ENCODE measurements at regions not wholly inside any gene's neighbourhood (a gene's known extent, or its start where the extent isn't known, plus 50 kb on each side); places are given as distances from the start of the nearest gene placed in this dataset.

DNA sequence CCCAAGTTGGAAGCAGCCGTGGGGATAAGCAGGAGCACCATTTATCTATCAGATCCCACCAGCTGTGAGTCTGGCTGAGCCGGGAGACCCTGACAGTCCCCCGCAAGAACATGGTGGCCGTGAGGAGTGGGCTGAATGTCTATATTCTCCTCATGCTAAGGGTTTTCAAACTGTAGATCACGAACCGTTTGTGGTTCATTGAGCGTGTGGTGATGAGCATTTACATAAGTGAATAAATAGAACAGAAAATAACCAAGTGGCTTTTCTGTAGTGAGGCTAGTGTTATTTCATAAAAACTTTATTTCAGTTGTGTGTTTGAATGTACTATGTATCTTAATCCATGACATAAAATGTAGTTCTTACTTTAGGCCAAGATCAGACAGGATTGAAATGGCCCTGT, 190.2 kb upstream of the APCDD1 start:
- TF ChIP-seq CTCF (conservative IDR thresholded peaks at IDR 0.05; ENCODE audit: low read depth, low read length) (no peak), MXI1 (IDR thresholded peaks at IDR 0.05; ENCODE audit: borderline replicate concordance, low read depth, low read length) (no peak), RAD21 (IDR thresholded peaks at IDR 0.05; ENCODE audit: low read length) (no peak), POLR2A (IDR thresholded peaks at IDR 0.05; ENCODE audit: low read depth, low read length) (no peak), RCOR1 (IDR thresholded peaks at IDR 0.05; ENCODE audit: insufficient replicate concordance, low read length) (no peak), RFX5 (IDR thresholded peaks at IDR 0.05; ENCODE audit: low read depth, low read length) (no peak), BHLHE40 (IDR thresholded peaks at IDR 0.05; ENCODE audit: low read depth, low read length) (no peak), NFE2L2 (IDR thresholded peaks at IDR 0.05; ENCODE audit: low read depth, low read length) (no peak), CHD1 (IDR thresholded peaks at IDR 0.05; ENCODE audit: low read depth, low read length) (no peak), USF2 (IDR thresholded peaks at IDR 0.05; ENCODE audit: low read depth, low read length) (no peak), MAFK (IDR thresholded peaks at IDR 0.05; ENCODE audit: low read depth, low read length) (no peak), SMC3 (IDR thresholded peaks at IDR 0.05; ENCODE audit: low read depth, low read length) (no peak), FOS (IDR thresholded peaks at IDR 0.05; ENCODE audit: low read depth, low read length) (no peak), CEBPB (IDR thresholded peaks at IDR 0.05; ENCODE audit: low read depth, low read length) (no peak)

Data from IMR-90 (cell line).